Neuronal stem cell (in vitro differentiated cells): ENCODE measurements at regions not wholly inside any gene's neighbourhood (a gene's known extent, or its start where the extent isn't known, plus 50 kb on each side); places are given as distances from the start of the nearest gene placed in this dataset.

Experiments
- DNase-seq: peaks from one replicate; pipeline ENCODE4 v3.0.0-alpha.2; 2013; ENCODE audit warnings: low spot score
- H2AFZ ChIP-seq: one replicate; pipeline ENCODE4 v1.6.1; 2013; ENCODE audit warnings: mild to moderate bottlenecking, low read length, inconsistent platforms
- H2AK5ac ChIP-seq: 2 replicates; pipeline ENCODE4 v1.6.1; 2013; ENCODE audit warnings: low read depth, mild to moderate bottlenecking, inconsistent platforms, low read length, moderate library complexity, mixed read lengths
- H2BK120ac ChIP-seq: 2 replicates; pipeline ENCODE4 v1.6.1; 2013; ENCODE audit warnings: low read depth, mild to moderate bottlenecking, inconsistent platforms, low read length, moderate library complexity, mixed read lengths
- H2BK12ac ChIP-seq: one replicate; pipeline ENCODE4 v1.6.1; 2013; ENCODE audit warnings: low read length, inconsistent platforms
- H2BK15ac ChIP-seq: 2 replicates; pipeline ENCODE4 v1.6.1; 2013; ENCODE audit warnings: mild to moderate bottlenecking, low read length, inconsistent platforms, mixed read lengths
- H2BK5ac ChIP-seq: one replicate; pipeline ENCODE4 v1.6.1; 2013; ENCODE audit warnings: inconsistent platforms, mild to moderate bottlenecking, low read length, moderate library complexity
- H3K14ac ChIP-seq: one replicate; pipeline ENCODE4 v1.6.1; 2013; ENCODE audit warnings: low read length, inconsistent platforms
- H3K18ac ChIP-seq: 2 replicates; pipeline ENCODE4 v1.6.1; 2013; ENCODE audit warnings: low read length, inconsistent platforms
- H3K23ac ChIP-seq: 2 replicates; pipeline ENCODE4 v1.6.1; 2013; ENCODE audit warnings: low read depth, mild to moderate bottlenecking, mixed read lengths, low read length, inconsistent platforms; ENCODE audit not compliant: poor library complexity
- H3K27ac ChIP-seq: replicated peaks from 3 replicates; pipeline ENCODE4 v1.5.1; 2013; ENCODE audit warnings: low read length, inconsistent platforms
- H3K27me3 ChIP-seq, 3 experiments: 2 replicates each; pipeline ENCODE4 v1.6.1; 2013; ENCODE audit warnings: low read length in 3 of 3, mild to moderate bottlenecking in 2 of 3, inconsistent platforms in 1 of 3, low read depth in 1 of 3, mixed read lengths in 1 of 3, moderate library complexity in 1 of 3; ENCODE audit not compliant: control insufficient read depth in 3 of 3, insufficient read depth in 3 of 3
- H3K36me3 ChIP-seq, 2 donors: replicated peaks in 1 of 2; 2 replicates each; pipeline ENCODE4 v1.6.1; 2013; ENCODE audit warnings: low read length in 2 of 2; ENCODE audit not compliant: control insufficient read depth in 2 of 2, insufficient read depth in 2 of 2
- H3K4ac ChIP-seq: 2 replicates; pipeline ENCODE4 v1.6.1; 2013; ENCODE audit warnings: inconsistent platforms, mild to moderate bottlenecking, low read length, moderate library complexity
- H3K4me1 ChIP-seq, 2 donors: 1 replicate in 1 of 2; 2 replicates in 1 of 2; pipeline ENCODE4 v1.6.1; 2013; ENCODE audit warnings: low read length in 2 of 2, low read depth in 1 of 2; ENCODE audit not compliant: control insufficient read depth in 2 of 2, insufficient read depth in 1 of 2
- H3K4me2 ChIP-seq: one replicate; pipeline ENCODE4 v1.6.1; 2013; ENCODE audit warnings: mild to moderate bottlenecking, low read length, inconsistent platforms; ENCODE audit not compliant: insufficient read depth, poor library complexity, severe bottlenecking
- H3K4me3 ChIP-seq, 2 donors: 2 replicates each; pipeline ENCODE4 v1.5.1; 2013; ENCODE audit warnings: low read length in 2 of 2, mild to moderate bottlenecking in 2 of 2, inconsistent platforms in 1 of 2, moderate library complexity in 1 of 2
- H3K79me1 ChIP-seq: one replicate; pipeline ENCODE4 v1.6.1; 2013; ENCODE audit warnings: low read depth, mild to moderate bottlenecking, inconsistent platforms, low read length, moderate library complexity
- H3K9ac ChIP-seq: one replicate; pipeline ENCODE4 v1.6.1; 2013; ENCODE audit warnings: mild to moderate bottlenecking, low read depth, low read length, inconsistent platforms; ENCODE audit not compliant: poor library complexity
- H3K9me3 ChIP-seq, 2 donors: replicated peaks in 1 of 2; 2 replicates each; pipeline versions ENCODE3 to v1.6.1; 2013; ENCODE audit warnings: low read length in 2 of 2, mild to moderate bottlenecking in 2 of 2, inconsistent platforms in 1 of 2, low read depth in 1 of 2, mixed read lengths in 1 of 2, moderate library complexity in 1 of 2; ENCODE audit not compliant: control insufficient read depth in 2 of 2, insufficient read depth in 1 of 2
- H4K8ac ChIP-seq: one replicate; pipeline ENCODE4 v1.6.1; 2013; ENCODE audit warnings: low read depth, mild to moderate bottlenecking, inconsistent platforms, low read length, moderate library complexity
- H4K91ac ChIP-seq: one replicate; pipeline ENCODE4 v1.6.1; 2013; ENCODE audit warnings: low read length, low read depth, mild to moderate bottlenecking, inconsistent platforms; ENCODE audit not compliant: poor library complexity
- WGBS, 2 donors: extraction: QIAGEN DNeasy Blood & Tissue Kit; methylation state at CpG; one replicate each; pipeline ENCODE4 v1.1.7; 2013; ENCODE audit warnings: missing lambda C conversion rate in 2 of 2, mixed read lengths in 1 of 2; ENCODE audit not compliant: insufficient read length in 2 of 2, insufficient replicate concordance in 1 of 2; ENCODE audit errors: extremely low coverage in 2 of 2; 5-methylcytosine and 5-hydroxymethylcytosine counted together

DNA sequence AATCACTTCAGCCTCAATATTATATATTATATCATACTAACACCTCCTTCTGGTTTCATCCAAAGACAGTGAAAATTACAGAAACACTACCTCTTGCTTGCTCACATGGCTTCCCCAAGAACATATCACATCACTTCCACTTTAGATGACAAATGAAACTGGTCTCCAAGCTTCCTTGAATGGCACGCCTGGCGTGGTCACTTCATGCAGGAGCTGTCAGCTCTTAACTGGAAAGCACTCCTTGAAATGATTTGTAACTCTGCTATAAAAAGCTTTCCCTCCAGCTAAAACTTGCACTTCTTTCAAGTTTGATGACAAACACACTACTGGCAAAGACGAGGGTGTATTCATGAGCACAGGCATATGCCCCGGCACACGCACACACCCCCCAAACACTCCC is 84.1 kb upstream of the INHBA start:
- Histone ChIP-seq H3K14ac (no peak overlapping the region), H2BK15ac (no peak overlapping the region), H2BK120ac (no peak overlapping the region), H2BK5ac (no peak overlapping the region), H3K4me3 (no peak overlapping the region), H2AK5ac (no peak overlapping the region), H2BK12ac (no peak overlapping the region), H3K4me1 (no peaks in the 10 kb centered on the region), H4K91ac (no peak overlapping the region), H4K8ac (no peak overlapping the region), H3K36me3 (no peaks in the 10 kb centered on the region), H3K9ac (no peak overlapping the region), H3K27me3 (no peaks in the 10 kb centered on the region), H3K18ac (no peak overlapping the region), H3K4me2 (no peak overlapping the region), H3K23ac (no peak overlapping the region), H3K79me1 (no peaks in the 10 kb centered on the region), H3K4ac (no peak overlapping the region), H3K9me3 (no peaks in the 10 kb centered on the region), H2AFZ (no peak overlapping the region), H3K27ac (no peak overlapping the region)
- DNase-seq, result no peak
- WGBS, 2 donors, result no CpG with 5 or more reads among the region's 5 CpGs

DNA sequence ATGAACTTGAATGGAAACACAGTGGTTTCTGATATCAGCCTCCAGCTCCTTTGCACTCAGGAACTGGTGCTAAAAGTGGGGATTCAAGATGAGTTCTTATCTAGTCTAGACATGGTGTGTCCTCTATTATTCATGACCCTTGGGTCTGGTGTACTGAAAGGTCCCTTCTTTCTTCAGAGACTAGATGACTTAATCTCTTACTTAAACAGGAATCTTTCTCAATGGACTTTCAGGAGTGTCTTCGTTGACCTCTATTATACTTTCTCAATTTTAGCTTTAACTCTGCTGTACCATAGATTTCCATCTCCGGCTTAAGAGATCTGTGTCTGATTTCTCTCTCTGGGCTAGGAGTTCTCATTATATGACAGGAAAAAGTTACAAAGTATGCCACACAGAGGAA is 83.5 kb upstream of the INHBA start:
- no peak for DNase-seq
- no peak overlapping the region for H2BK120ac ChIP-seq
- H3K9me3 ChIP-seq, result no peaks in the 10 kb centered on the region
- no peaks in the 10 kb centered on the region for H3K79me1 ChIP-seq
- H3K14ac ChIP-seq, result no peak overlapping the region
- no peak overlapping the region for H2AFZ ChIP-seq
- H3K27ac ChIP-seq, result no peak overlapping the region
- no peak overlapping the region for H3K23ac ChIP-seq
- H3K4me1 ChIP-seq, result no peaks in the 10 kb centered on the region
- no peaks in the 10 kb centered on the region for H3K36me3 ChIP-seq
- no peak overlapping the region for H4K91ac ChIP-seq
- no CpG with 5 or more reads among the region's 2 CpGs for WGBS, 2 donors
- H2BK5ac ChIP-seq, result no peak overlapping the region
- H3K27me3 ChIP-seq, result no peaks in the 10 kb centered on the region
- no peak overlapping the region for H4K8ac ChIP-seq
- no peak overlapping the region for H3K4me3 ChIP-seq
- H3K18ac ChIP-seq, result no peak overlapping the region
- no peak overlapping the region for H2BK12ac ChIP-seq
- H2AK5ac ChIP-seq, result no peak overlapping the region
- no peak overlapping the region for H3K4me2 ChIP-seq
- H3K9ac ChIP-seq, result no peak overlapping the region
- no peak overlapping the region for H3K4ac ChIP-seq
- no peak overlapping the region for H2BK15ac ChIP-seq

- H3K4me1 ChIP-seq, result no peaks in the 10 kb centered on the region
- no peak overlapping the region for H2AFZ ChIP-seq
- no peak overlapping the region for H2AK5ac ChIP-seq
- H3K4ac ChIP-seq, result no peak overlapping the region
- H2BK12ac ChIP-seq, result no peak overlapping the region
- H3K27me3 ChIP-seq, result no peaks in the 10 kb centered on the region
- no peak for DNase-seq
- no peak overlapping the region for H3K4me3 ChIP-seq
- H3K79me1 ChIP-seq, result no peaks in the 10 kb centered on the region
- no peak overlapping the region for H3K4me2 ChIP-seq
- no peak overlapping the region for H2BK5ac ChIP-seq
- H3K14ac ChIP-seq, result no peak overlapping the region
- no peaks in the 10 kb centered on the region for H3K36me3 ChIP-seq
- H3K18ac ChIP-seq, result no peak overlapping the region
- H2BK15ac ChIP-seq, result no peak overlapping the region
- H4K91ac ChIP-seq, result no peak overlapping the region
- H3K9ac ChIP-seq, result no peak overlapping the region
- no peak overlapping the region for H2BK120ac ChIP-seq
- no peak overlapping the region for H4K8ac ChIP-seq
- no peak overlapping the region for H3K27ac ChIP-seq
- H3K23ac ChIP-seq, result no peak overlapping the region
- no CpG with 5 or more reads among the region's 5 CpGs for WGBS, 2 donors
- H3K9me3 ChIP-seq, result no peaks in the 10 kb centered on the region
Observed at GRCh38 chr7:41785840-41786239, 83.0 kb upstream of the INHBA start.

DNA sequence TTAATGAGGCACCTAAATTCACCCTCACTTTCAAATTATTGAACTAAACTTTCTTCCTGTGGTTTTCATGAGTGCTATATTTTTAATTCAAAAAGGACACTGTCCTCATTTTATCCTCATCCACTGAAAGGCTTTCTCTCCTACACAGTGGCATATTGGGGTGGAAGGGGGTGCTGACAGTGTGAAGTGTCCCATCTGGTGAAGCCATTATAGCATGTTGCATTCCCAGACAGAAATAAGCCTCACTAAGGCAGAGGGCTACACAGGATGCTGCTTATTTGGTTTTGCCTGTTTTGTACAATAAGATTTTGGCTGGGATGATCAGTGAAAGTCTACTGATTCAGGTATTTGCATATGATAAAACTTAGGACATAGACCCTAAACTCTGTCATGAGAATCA is 82.4 kb upstream of the INHBA start:
- H2BK15ac ChIP-seq, result no peak overlapping the region
- H2AFZ ChIP-seq, result no peak overlapping the region
- H3K4me1 ChIP-seq, result no peaks in the 10 kb centered on the region
- no peak overlapping the region for H3K9ac ChIP-seq
- no peak for DNase-seq
- no peak overlapping the region for H3K14ac ChIP-seq
- H3K36me3 ChIP-seq, result no peaks in the 10 kb centered on the region
- no peak overlapping the region for H4K91ac ChIP-seq
- no peaks in the 10 kb centered on the region for H3K9me3 ChIP-seq
- no peaks in the 10 kb centered on the region for H3K79me1 ChIP-seq
- no peak overlapping the region for H3K18ac ChIP-seq
- no peaks in the 10 kb centered on the region for H3K27me3 ChIP-seq
- no peak overlapping the region for H4K8ac ChIP-seq
- no peak overlapping the region for H3K4me2 ChIP-seq
- no peak overlapping the region for H2BK12ac ChIP-seq
- H3K23ac ChIP-seq, result no peak overlapping the region
- no peak overlapping the region for H2AK5ac ChIP-seq
- H3K4me3 ChIP-seq, result no peak overlapping the region
- no peak overlapping the region for H3K4ac ChIP-seq
- no peak overlapping the region for H2BK5ac ChIP-seq
- H3K27ac ChIP-seq, result no peak overlapping the region
- no peak overlapping the region for H2BK120ac ChIP-seq
